ENCODE measurements at regions not wholly inside any gene's neighbourhood (a gene's known extent, or its start where the extent isn't known, plus 50 kb on each side); places are given as distances from the start of the nearest gene placed in this dataset.

- DNase-seq (ENCODE audit: low read depth, low spot score) (no peak), FAIRE-seq (no peak), ATAC-seq (no peak)
- Histone ChIP-seq H3K79me2 (ENCODE audit: control insufficient read depth, insufficient read depth, low read length) (no peaks in the 10 kb centered on the region), H3K4me3 (no peak overlapping the region), H3K4me2 (ENCODE audit: control insufficient read depth, insufficient read depth) (no peak overlapping the region), H3K27me3 (replicated peaks in 1 of 2; ENCODE audit: control insufficient read depth in 2 of 2, insufficient read depth in 2 of 2, low read length in 1 of 2) (no peaks in the 10 kb centered on the region), H2AFZ (ENCODE audit: control insufficient read depth, low read depth, low read length) (no peak overlapping the region), H3K9me3 (replicated peaks; ENCODE audit: control insufficient read depth, insufficient read depth, low read length) (no peaks in the 10 kb centered on the region), H4K20me1 (ENCODE audit: control insufficient read depth, insufficient read depth) (no peaks in the 10 kb centered on the region), H3K36me3 (ENCODE audit: control insufficient read depth in 2 of 2, insufficient read depth in 2 of 2, low read length in 1 of 2) (no peaks in the 10 kb centered on the region), H3K9ac (ENCODE audit: control insufficient read depth, insufficient read depth, low read length) (no peak overlapping the region), H3K4me1 (ENCODE audit: control insufficient read depth, insufficient read depth, low read length) (no peaks in the 10 kb centered on the region), H3K27ac (ENCODE audit: control insufficient read depth, insufficient read depth) (no peak overlapping the region)
- in situ Hi-C loops (cut with MboI): no loop called here
- BruUV-seq (replicated peaks): no TSS peak
- ChIA-PET RAD21 (ENCODE audit: unreplicated experiment) (no interaction called here), SMC1A (ENCODE audit: uncharacterized antibody, unreplicated experiment) (no interaction called here), CTCF (no interaction called here), POLR2A (no interaction called here)
- intact Hi-C loops (cut with micrococcal nuclease; ENCODE audit: unreplicated experiment): no loop called here
- TF ChIP-seq RUNX3 (IDR thresholded peaks at IDR 0.05; ENCODE audit: low read length) (no peak), CBX3 (IDR thresholded peaks at IDR 0.05; ENCODE audit: borderline replicate concordance, low read depth) (no peak), MTA2 (IDR thresholded peaks at IDR 0.05; ENCODE audit: low read depth) (no peak), BHLHE40 (IDR thresholded peaks at IDR 0.05; ENCODE audit: borderline replicate concordance in 1 of 2, low read depth in 2 of 2, low read length in 1 of 2) (no peak), SREBF2 (IDR thresholded peaks at IDR 0.05; ENCODE audit: low read length) (no peak), IKZF1 (conservative IDR thresholded peaks at IDR 0.05) (no peak), POLR2AphosphoS2 (IDR thresholded peaks at IDR 0.05; ENCODE audit: low read depth, low read length) (no peak), MXI1 (IDR thresholded peaks at IDR 0.05; ENCODE audit: low read depth, low read length) (no peak), POU2F2 (IDR thresholded peaks at IDR 0.05; ENCODE audit: borderline replicate concordance, low read depth, low read length) (no peak), NFIC (IDR thresholded peaks at IDR 0.05; ENCODE audit: low read depth, low read length) (no peak), SMC3 (IDR thresholded peaks at IDR 0.05; ENCODE audit: borderline replicate concordance, low read length) (no peak), TCF3 (IDR thresholded peaks at IDR 0.05; ENCODE audit: borderline replicate concordance, insufficient read depth, low read depth, low read length) (no peak), CBFB (IDR thresholded peaks at IDR 0.05; ENCODE audit: low read depth) (no peak), TBL1XR1 (IDR thresholded peaks at IDR 0.05; ENCODE audit: low read depth, low read length) (no peak), ZNF24 (IDR thresholded peaks at IDR 0.05) (no peak), PML (IDR thresholded peaks at IDR 0.05; ENCODE audit: low read length) (no peak)
These were observed 1018.4 kb upstream of the PCDH20 start for GRCh38 chr13:62434081-62434480.
